Transverse colon (tissue), 4 donors: ENCODE measurements at regions not wholly inside any gene's neighbourhood (a gene's known extent, or its start where the extent isn't known, plus 50 kb on each side); places are given as distances from the start of the nearest gene placed in this dataset.

Source experiments
- CTCF ChIP-seq, 5 experiments: fragments of 200-600 bp in 3 of 5; fragments of 450-650 bp in 2 of 5; sonication (generic) in 3 of 5; IDR thresholded peaks; 1 replicate in 2 of 5; 2 replicates in 3 of 5; pipeline ENCODE4 v1.5.1; 2016 to 2017; ENCODE audit warnings: antibody characterized with exemption in 5 of 5, inconsistent platforms in 3 of 5, mild to moderate bottlenecking in 2 of 5, moderate library complexity in 1 of 5
- POLR2A ChIP-seq: fragments of 450-650 bp; IDR thresholded peaks from one replicate; pipeline ENCODE4 v1.6.1; 2016; ENCODE audit warnings: antibody characterized with exemption, mild to moderate bottlenecking, moderate library complexity
- POLR2AphosphoS5 ChIP-seq, 3 donors: sonication (generic); formaldehyde crosslinking; IDR thresholded peaks; one replicate each; pipeline ENCODE4 v1.6.1; 2016; ENCODE audit warnings: antibody characterized with exemption in 3 of 3

GRCh38 chr7:66539264-66539623 lies 89.4 kb upstream of the KCTD7 start:
- TF ChIP-seq POLR2AphosphoS5 (IDR thresholded peaks at IDR 0.05) (no peak), POLR2A (no peak), CTCF (IDR thresholded peaks at IDR 0.05) (no peak)
